Mucosa of descending colon (tissue), 3 donors: ENCODE measurements at regions not wholly inside any gene's neighbourhood (a gene's known extent, or its start where the extent isn't known, plus 50 kb on each side); places are given as distances from the start of the nearest gene placed in this dataset.
"Not testable (repeated sequence)": the region's sequence is repeated elsewhere in the genome, so short reads cannot be mapped to it uniquely, and the experiment has no call there.

Experiments used
- ATAC-seq: fragments of 200-7000 bp; cut with Tn5 transposase; one replicate; pipeline ENCODE4 v1.9.1; 2020; ENCODE audit warnings: mild to moderate bottlenecking, moderate library complexity
- DNase-seq, 3 donors: peaks; one replicate each; pipeline ENCODE4 v3.0.0-alpha.2; 2020
- H3K36me3 ChIP-seq: fragments of 200-600 bp; one replicate; pipeline ENCODE4 v1.8.0; 2021; ENCODE audit warnings: low read depth, mild to moderate bottlenecking
- H3K4me1 ChIP-seq: fragments of 200-600 bp; one replicate; pipeline ENCODE4 v1.8.0; 2021; ENCODE audit warnings: low read depth, mild to moderate bottlenecking
- H3K4me3 ChIP-seq: fragments of 200-600 bp; one replicate; pipeline ENCODE4 v1.8.0; 2021; ENCODE audit warnings: mild to moderate bottlenecking
- H3K9me3 ChIP-seq: fragments of 200-600 bp; one replicate; pipeline ENCODE4 v1.8.0; 2021; ENCODE audit warnings: mild to moderate bottlenecking
- CTCF ChIP-seq: fragments of 200-600 bp; IDR thresholded peaks from one replicate; pipeline ENCODE4 v1.8.0; 2022; ENCODE audit warnings: antibody characterized with exemption, mild to moderate bottlenecking
- intact Hi-C, 2 donors: fragments of 100-400 bp; cut with DNase I in 1 of 2; cut with micrococcal nuclease in 1 of 2; formaldehyde crosslinking; loops; one replicate each; pipeline versions ENCODE4 v1.11.0 to v1.11.1; 2022; cut with DNase I, micrococcal nuclease
- donor health status: DM: no; HTN: no; CAD: no; lungs with moderate emphysema.
- donor health status: DM: no; HTN: no; CAD: no.
- donor health status: DM: no; HTN: yes; CAD: no.

DNA sequence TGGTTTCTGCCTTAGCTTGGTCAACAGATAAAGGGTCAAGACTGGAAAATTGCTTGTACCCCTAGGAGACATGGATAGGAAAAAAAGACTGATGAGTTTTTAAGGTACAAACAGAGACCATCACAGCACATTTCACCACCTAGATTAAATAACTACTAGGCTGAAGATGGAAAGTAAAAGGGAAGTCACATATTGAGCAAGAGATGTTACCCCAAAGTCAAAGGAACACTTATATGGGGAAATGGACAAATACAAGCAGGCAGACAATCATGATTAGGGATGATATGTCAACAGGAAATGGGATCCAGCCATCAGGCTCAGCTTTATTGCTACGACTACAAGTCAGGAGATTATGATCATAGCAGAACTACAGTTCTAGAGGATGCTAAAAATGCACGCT lies 1643.1 kb upstream of the CELF4 start:
- TF ChIP-seq CTCF, result no peak
- DNase-seq, result no peak
- H3K4me1 ChIP-seq, result no peaks in the 10 kb centered on the region
- H3K4me3 ChIP-seq, result no peak overlapping the region
- intact Hi-C loops, result no loop called here
- ATAC-seq, result no peak
- H3K36me3 ChIP-seq, result no peaks in the 10 kb centered on the region
- no peaks in the 10 kb centered on the region for H3K9me3 ChIP-seq

- ATAC-seq (no peak), DNase-seq (no peak)
- H3K4me1 ChIP-seq, result no peaks in the 10 kb centered on the region
- TF ChIP-seq CTCF, result no peak
- H3K4me3 ChIP-seq, result no peak overlapping the region
- no peaks in the 10 kb centered on the region for H3K9me3 ChIP-seq
- H3K36me3 ChIP-seq, result no peaks in the 10 kb centered on the region
- intact Hi-C loops, result no loop called here
Observed at GRCh38 chr18:39208190-39208589, 1642.6 kb upstream of the CELF4 start.

GRCh38 chr18:39206398-39207103 lies 1641.0 kb upstream of the CELF4 start:
- intact Hi-C loops, H3K4me1 ChIP-seq, ATAC-seq: not testable (repeated sequence)

GRCh38 chr18:39205565-39206195 lies 1640.1 kb upstream of the CELF4 start:
- intact Hi-C loops, result no loop called here
- ATAC-seq, result no peak
- Histone ChIP-seq H3K4me1 (no peaks in the 10 kb centered on the region), H3K4me3 (no peak overlapping the region), H3K36me3 (no peaks in the 10 kb centered on the region), H3K9me3 (no peaks in the 10 kb centered on the region)
- no peak for TF ChIP-seq CTCF
- no peak for DNase-seq

More at GRCh38 chr18:39206398-39207103, 1641.0 kb upstream of the CELF4 start:
- not testable (repeated sequence) for H3K9me3 ChIP-seq, H3K36me3 ChIP-seq, DNase-seq, H3K4me3 ChIP-seq

- intact Hi-C loops, result no loop called here
- no peak for ATAC-seq
- H3K9me3 ChIP-seq, result no peaks in the 10 kb centered on the region
- H3K36me3 ChIP-seq, result no peaks in the 10 kb centered on the region
- H3K4me3 ChIP-seq, result no peak overlapping the region
- no peaks in the 10 kb centered on the region for H3K4me1 ChIP-seq
- TF ChIP-seq CTCF, result no peak
- DNase-seq, result no peak
Observed at GRCh38 chr18:39200153-39200552, 1634.6 kb upstream of the CELF4 start.

DNA sequence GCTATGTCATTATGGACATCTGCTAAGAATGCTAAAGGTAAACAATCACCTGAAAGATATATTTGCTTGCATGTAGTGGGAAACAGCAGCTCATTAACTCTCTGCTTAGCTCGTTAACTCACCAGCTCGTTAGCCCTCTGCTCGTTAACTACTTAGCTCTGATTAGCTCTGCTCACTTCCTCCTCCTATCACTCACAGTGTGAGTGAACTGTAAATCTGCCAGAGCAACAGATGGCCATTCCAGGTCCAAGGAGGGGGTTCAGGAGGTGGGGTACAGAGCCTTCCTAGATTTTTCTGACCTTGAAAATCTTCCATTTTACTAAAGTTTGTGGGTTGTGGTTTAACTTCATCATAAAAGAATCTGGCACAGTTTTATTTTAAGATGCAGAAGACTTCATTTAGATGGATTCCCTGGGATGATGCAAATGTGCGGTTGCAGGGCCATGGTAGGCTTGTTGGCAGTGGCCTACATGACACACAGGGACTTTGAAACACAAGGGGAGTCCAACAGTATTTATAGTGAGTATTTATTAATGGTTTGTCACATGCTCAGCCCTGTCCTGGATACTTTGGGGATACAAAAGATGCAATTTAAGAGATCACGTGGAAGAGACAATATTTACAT lies 1633.7 kb upstream of the CELF4 start:
- no peak for ATAC-seq
- DNase-seq, result no peak
- intact Hi-C loops, result no loop called here
- TF ChIP-seq CTCF, result no peak
- Histone ChIP-seq H3K36me3 (no peaks in the 10 kb centered on the region), H3K4me1 (no peaks in the 10 kb centered on the region), H3K9me3 (no peaks in the 10 kb centered on the region), H3K4me3 (no peak overlapping the region)
